ENCODE measurements at regions not wholly inside any gene's neighbourhood (a gene's known extent, or its start where the extent isn't known, plus 50 kb on each side); places are given as distances from the start of the nearest gene placed in this dataset.

GRCh38 chr16:31698901-31699300 is 171.2 kb downstream of the AHSP start:
- Histone ChIP-seq H2BK5ac (ENCODE audit: low read depth, low read length) (no peak overlapping the region), H2BK20ac (ENCODE audit: low read length) (no peak overlapping the region), H3K36me3 (ENCODE audit: control insufficient read depth in 2 of 4, insufficient read depth in 4 of 4, low read length in 3 of 4) (peaks cover 5 to 10% (median 8%) of the 10 kb centered on the region in 4 experiments; a peak in 5 of 8 replicates), H3K79me1 (ENCODE audit: low read depth, low read length) (peaks cover 6% of the 10 kb centered on the region), H3K9ac (replicated peaks in 1 of 4; ENCODE audit: extremely low read depth in 1 of 4, low read depth in 3 of 4, low read length in 3 of 4) (no peak overlapping the region), H2BK12ac (ENCODE audit: low read depth, low read length) (no peak overlapping the region), H3K4me2 (ENCODE audit: insufficient read depth in 1 of 2, low read depth in 2 of 2, low read length in 2 of 2) (no peak overlapping the region), H2BK15ac (ENCODE audit: low read length) (no peak overlapping the region), H3K23me2 (ENCODE audit: low read depth, low read length) (peaks cover 6% of the 10 kb centered on the region; the same call in 1 of the 2 replicates), H3K4me3 (ENCODE audit: extremely low read depth in 1 of 4, insufficient read depth in 2 of 4, low read depth in 3 of 4, low read length in 4 of 4) (no peak overlapping the region), H4K8ac (ENCODE audit: extremely low read depth, insufficient read depth, low read length) (no peak overlapping the region), H2AK5ac (ENCODE audit: low read depth, low read length) (no peak overlapping the region), H3K4me1 (replicated peaks in 1 of 4; ENCODE audit: control insufficient read depth in 3 of 4, insufficient read depth in 4 of 4, low read length in 3 of 4) (0 out of 7 replicates have a peak, but pooled peaks cover 0 to 4% (median 0%) of the 10 kb centered on the region in 4 experiments), H3K14ac (ENCODE audit: insufficient read length) (no peak overlapping the region), H3K23ac (ENCODE audit: insufficient read length) (no peak overlapping the region), H3K27ac (ENCODE audit: low read depth, low read length) (no peak overlapping the region), H2AFZ (ENCODE audit: low read length) (no peak overlapping the region), H2BK120ac (replicated peaks; ENCODE audit: low read depth, low read length) (no peak overlapping the region), H3K9me3 (ENCODE audit: insufficient read depth in 2 of 2, low read depth in 1 of 2, low read length in 1 of 2) (0 out of 4 replicates have a peak, but pooled peaks cover 0 to under 1% of the 10 kb centered on the region in 2 experiments), H3K27me3 (replicated peaks in 1 of 4; ENCODE audit: control insufficient read depth in 3 of 4, extremely low read depth in 1 of 4, insufficient read depth in 3 of 4, low read length in 3 of 4) (peaks cover 0 to 3% (median 0%) of the 10 kb centered on the region in 4 experiments; a peak in 1 of 7 replicates), H3K18ac (ENCODE audit: extremely low read depth, low read length) (no peak overlapping the region), H3K4ac (replicated peaks; ENCODE audit: insufficient read length, low read depth, low read length) (no peak overlapping the region), H4K5ac (ENCODE audit: insufficient read length, low read depth, low read length) (no peak overlapping the region), H3K79me2 (ENCODE audit: control insufficient read depth in 1 of 2, insufficient read depth in 2 of 2, low read length in 2 of 2) (peaks cover 0 to 18% of the 10 kb centered on the region in 2 experiments; a peak in 3 of 4 replicates), H4K20me1 (replicated peaks in 1 of 2; ENCODE audit: control insufficient read depth in 1 of 2, insufficient read depth in 2 of 2, low read length in 2 of 2) (peaks cover 0 to 10% of the 10 kb centered on the region in 2 experiments), H4K91ac (replicated peaks; ENCODE audit: insufficient read length, low read length) (no peak overlapping the region), H3K56ac (replicated peaks; ENCODE audit: insufficient read length, low read depth, low read length) (no peak overlapping the region)
- WGBS, 2 experiments (ENCODE audit: extremely low coverage in 1 of 2, insufficient coverage in 1 of 2, insufficient read length in 1 of 2, insufficient replicate concordance in 2 of 2, low coverage in 1 of 2, low lambda C conversion rate in 2 of 2, missing lambda C conversion rate in 1 of 2) = 78% methylated on average over 2 of the region's 2 CpGs; no CpG with 5 or more reads in 1 of the 2 experiments
- DNase-seq (ENCODE audit: low read depth in 1 of 2, low spot score in 2 of 2) (no peak), FAIRE-seq (no peak)
- ChIA-PET POLR2A (ENCODE audit: partially characterized antibody) (interaction anchor here (1.2 to 2.1 kb wide), 3 partner anchors 13 to 192 kb away, joined by 5 to 10 read pairs (median 7); a partner anchor contains a TSS), CTCF (ENCODE audit: partially characterized antibody) (interaction anchor here (0.9 to 4.1 kb wide), 3 partner anchors 13 to 238 kb away, joined by 5 to 29 read pairs (median 7); a partner anchor contains a TSS)
- TF ChIP-seq SIX5 (IDR thresholded peaks at IDR 0.05; ENCODE audit: low read depth, low read length) (no peak), NANOG (IDR thresholded peaks at IDR 0.05; ENCODE audit: insufficient read depth, low read depth, low read length, poor library complexity, severe bottlenecking) (no peak), ZNF274 (IDR thresholded peaks at IDR 0.05; ENCODE audit: borderline replicate concordance, extremely low read depth, low read length) (no peak), BCL11A (IDR thresholded peaks at IDR 0.05; ENCODE audit: low read depth in 2 of 2, low read length in 2 of 2) (no peak), RNF2 (IDR thresholded peaks at IDR 0.05; ENCODE audit: borderline replicate concordance, low read depth, low read length, missing control alignments, poor library complexity, severe bottlenecking) (no peak), TAF1 (IDR thresholded peaks at IDR 0.05; ENCODE audit: low read depth, low read length) (no peak), CHD2 (IDR thresholded peaks at IDR 0.05; ENCODE audit: low read length) (no peak), ASH2L (IDR thresholded peaks at IDR 0.05; ENCODE audit: low read length) (no peak), POU5F1 (IDR thresholded peaks at IDR 0.05; ENCODE audit: low read depth, low read length) (no peak), RFX5 (IDR thresholded peaks at IDR 0.05; ENCODE audit: borderline replicate concordance, low read depth, low read length) (no peak), MAX (IDR thresholded peaks at IDR 0.05) (no peak), TBP (IDR thresholded peaks at IDR 0.05; ENCODE audit: low read depth, low read length) (no peak), ATF3 (IDR thresholded peaks at IDR 0.05; ENCODE audit: insufficient read depth, low read depth, low read length) (no peak)
